ENCODE measurements at regions not wholly inside any gene's neighbourhood (a gene's known extent, or its start where the extent isn't known, plus 50 kb on each side); places are given as distances from the start of the nearest gene placed in this dataset.

GRCh38 chr21:28280611-28281010 is 712.1 kb downstream of the LTN1 start:
- Histone ChIP-seq H4K20me1 (replicated peaks; ENCODE audit: control insufficient read depth, insufficient read depth, low read length) (no peaks in the 10 kb centered on the region), H3K4me2 (ENCODE audit: insufficient read depth, low read length) (no peak overlapping the region), H2AFZ (ENCODE audit: low read depth, low read length) (no peak overlapping the region), H3K9me1 (ENCODE audit: control insufficient read depth, insufficient read depth, low read length) (no peaks in the 10 kb centered on the region), H3K4me1 (replicated peaks in 1 of 2; ENCODE audit: control insufficient read depth in 2 of 2, insufficient read depth in 2 of 2, low read length in 2 of 2) (no peaks in the 10 kb centered on the region), H3K79me2 (ENCODE audit: control insufficient read depth, insufficient read depth, low read length) (no peaks in the 10 kb centered on the region), H3K4me3 (no peak overlapping the region), H3K9me3 (replicated peaks; ENCODE audit: control insufficient read depth, insufficient read depth, low read depth, low read length) (no peaks in the 10 kb centered on the region; the same call in 1 of the 2 replicates), H3K27ac (ENCODE audit: extremely low read depth, low read depth, low read length) (no peak overlapping the region), H3K36me3 (ENCODE audit: control insufficient read depth, insufficient read depth, low read length) (no peaks in the 10 kb centered on the region), H3K9ac (ENCODE audit: insufficient read depth in 1 of 2, low read depth in 2 of 2, low read length in 2 of 2) (no peak overlapping the region), H3K27me3 (ENCODE audit: control insufficient read depth in 2 of 2, insufficient read depth in 2 of 2, low read length in 2 of 2) (no peaks in the 10 kb centered on the region)
- DNase-seq (ENCODE audit: extremely low read depth in 1 of 4, low spot score in 3 of 4) (no peak), ATAC-seq (no peak), FAIRE-seq (no peak)
- TF ChIP-seq MAZ (CRISPR knock-in tag; conservative IDR thresholded peaks at IDR 0.05 in 1 of 2, IDR thresholded peaks at IDR 0.05 in 1 of 2) (no peak), FOXM1 (IDR thresholded peaks at IDR 0.05; ENCODE audit: low read depth) (no peak), FOXM1 (CRISPR knock-in tag; IDR thresholded peaks at IDR 0.05; ENCODE audit: low read depth) (no peak), KLF6 (CRISPR knock-in tag; IDR thresholded peaks at IDR 0.05; ENCODE audit: borderline replicate concordance) (no peak), JUN (IDR thresholded peaks at IDR 0.05; ENCODE audit: borderline replicate concordance, low read depth, low read length) (no peak), JUN (CRISPR knock-in tag; IDR thresholded peaks at IDR 0.05; ENCODE audit: borderline replicate concordance) (no peak), RBM14 (IDR thresholded peaks at IDR 0.05; ENCODE audit: borderline replicate concordance, insufficient read depth, low read depth, low read length) (no peak), ZNF197 (CRISPR knock-in tag; IDR thresholded peaks at IDR 0.05; ENCODE audit: low read depth) (no peak), XRCC5 (IDR thresholded peaks at IDR 0.05; ENCODE audit: low read depth, low read length) (no peak)
- ChIA-PET POLR2A (no interaction called here), CTCF (ENCODE audit: low intra/inter-chr PET ratio) (no interaction called here)
- intact Hi-C loops (cut with micrococcal nuclease), result no loop called here
- in situ Hi-C loops (cut with MboI), result no loop called here
- BruUV-seq (replicated peaks), result no TSS peak
